ENCODE measurements at regions not wholly inside any gene's neighbourhood (a gene's known extent, or its start where the extent isn't known, plus 50 kb on each side); places are given as distances from the start of the nearest gene placed in this dataset.

- H3K4me3 ChIP-seq (ENCODE audit: low read depth in 1 of 5, low read length in 5 of 5): no peak overlapping the region
- no peaks in the 10 kb centered on the region for H3K36me3 ChIP-seq (ENCODE audit: control insufficient read depth in 5 of 5, insufficient read depth in 5 of 5, low read length in 5 of 5)
- no peak overlapping the region for H3K27ac ChIP-seq (ENCODE audit: low read depth, low read length)
- peaks cover 0 to 9% (median 0%) of the 10 kb centered on the region in 5 donors for H3K4me1 ChIP-seq (ENCODE audit: control insufficient read depth in 5 of 5, insufficient read depth in 5 of 5, low read length in 5 of 5)
- no peaks in the 10 kb centered on the region for H3K27me3 ChIP-seq (ENCODE audit: control insufficient read depth in 5 of 5, insufficient read depth in 4 of 5, low read length in 5 of 5)
- no peaks in the 10 kb centered on the region for H3K9me3 ChIP-seq (ENCODE audit: control insufficient read depth in 5 of 5, low read length in 5 of 5)
- H3K9ac ChIP-seq (ENCODE audit: low read length in 5 of 5): no peak overlapping the region
These were observed 50.2 kb upstream of the PGRMC2 start for GRCh38 chr4:128337863-128338262.
